Left ventricle myocardium inferior (tissue), 1 donor: ENCODE measurements at regions not wholly inside any gene's neighbourhood (a gene's known extent, or its start where the extent isn't known, plus 50 kb on each side); places are given as distances from the start of the nearest gene placed in this dataset.

ENCODE experiments used
- DNase-seq: peaks from one replicate; pipeline ENCODE4 v3.0.0-alpha.2; 2020
- H3K27ac ChIP-seq: fragments of 200-600 bp; replicated peaks from 2 replicates; pipeline ENCODE4 v1.8.0; 2021
- H3K27me3 ChIP-seq: fragments of 200-600 bp; 2 replicates; pipeline ENCODE4 v1.8.0; 2021; ENCODE audit warnings: low read depth
- H3K36me3 ChIP-seq: fragments of 200-600 bp; 2 replicates; pipeline ENCODE4 v1.8.0; 2021
- H3K4me1 ChIP-seq: fragments of 200-600 bp; 2 replicates; pipeline ENCODE4 v1.8.0; 2021
- H3K4me3 ChIP-seq: fragments of 200-600 bp; 2 replicates; pipeline ENCODE4 v1.8.0; 2021; ENCODE audit warnings: mild to moderate bottlenecking, moderate library complexity
- H3K9me3 ChIP-seq: fragments of 200-600 bp; replicated peaks from 2 replicates; pipeline ENCODE4 v1.8.0; 2021
- intact Hi-C: fragments of 100-400 bp; cut with micrococcal nuclease; formaldehyde crosslinking; loops from one replicate; pipeline ENCODE4 v1.11.0; 2022
- TF ChIP-seq, protein P1 (sequence below): fragments of 200-600 bp; IDR thresholded peaks from 2 replicates; pipeline ENCODE4 v1.8.0; 2021; ENCODE audit warnings: antibody characterized with exemption, mild to moderate bottlenecking, borderline replicate concordance
- donor health status: DM: no; HTN: yes; CAD: no; lungs with severe emphysema.

DNA sequence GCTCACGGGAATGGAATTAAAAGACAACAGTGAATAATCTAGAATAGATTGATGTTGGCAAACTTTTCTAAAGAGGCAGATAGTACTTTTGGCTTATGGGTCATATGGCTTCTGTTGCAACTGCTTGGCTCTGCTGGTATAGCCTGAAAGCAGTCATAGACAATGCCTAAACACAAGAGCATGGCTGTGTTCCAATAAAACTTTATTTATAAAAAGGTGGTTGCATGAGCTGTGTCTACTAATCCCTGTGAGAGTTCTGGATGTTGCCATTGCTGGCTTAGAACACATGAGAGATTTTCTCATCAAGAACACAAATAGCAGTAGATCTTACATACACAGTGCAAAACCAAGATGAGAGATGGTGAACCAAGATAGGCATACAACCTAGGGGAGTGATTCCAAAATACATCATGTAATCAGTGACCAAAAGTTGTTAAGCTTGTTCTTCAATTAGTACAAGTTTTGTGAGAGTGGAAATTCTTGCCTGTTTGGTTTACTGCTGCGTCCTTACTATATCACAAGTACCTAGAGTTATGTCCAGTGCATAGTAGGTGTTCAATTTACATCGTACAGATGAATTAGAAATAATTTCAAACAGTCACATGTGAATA lies 380.0 kb downstream of the METTL4 start:
- no peak for DNase-seq
- Histone ChIP-seq H3K27ac (no peak overlapping the region), H3K9me3 (peaks cover 14% of the 10 kb centered on the region), H3K4me3 (no peak overlapping the region), H3K4me1 (no peaks in the 10 kb centered on the region), H3K27me3 (no peaks in the 10 kb centered on the region), H3K36me3 (no peaks in the 10 kb centered on the region)
- TF ChIP-seq, protein P1, sequence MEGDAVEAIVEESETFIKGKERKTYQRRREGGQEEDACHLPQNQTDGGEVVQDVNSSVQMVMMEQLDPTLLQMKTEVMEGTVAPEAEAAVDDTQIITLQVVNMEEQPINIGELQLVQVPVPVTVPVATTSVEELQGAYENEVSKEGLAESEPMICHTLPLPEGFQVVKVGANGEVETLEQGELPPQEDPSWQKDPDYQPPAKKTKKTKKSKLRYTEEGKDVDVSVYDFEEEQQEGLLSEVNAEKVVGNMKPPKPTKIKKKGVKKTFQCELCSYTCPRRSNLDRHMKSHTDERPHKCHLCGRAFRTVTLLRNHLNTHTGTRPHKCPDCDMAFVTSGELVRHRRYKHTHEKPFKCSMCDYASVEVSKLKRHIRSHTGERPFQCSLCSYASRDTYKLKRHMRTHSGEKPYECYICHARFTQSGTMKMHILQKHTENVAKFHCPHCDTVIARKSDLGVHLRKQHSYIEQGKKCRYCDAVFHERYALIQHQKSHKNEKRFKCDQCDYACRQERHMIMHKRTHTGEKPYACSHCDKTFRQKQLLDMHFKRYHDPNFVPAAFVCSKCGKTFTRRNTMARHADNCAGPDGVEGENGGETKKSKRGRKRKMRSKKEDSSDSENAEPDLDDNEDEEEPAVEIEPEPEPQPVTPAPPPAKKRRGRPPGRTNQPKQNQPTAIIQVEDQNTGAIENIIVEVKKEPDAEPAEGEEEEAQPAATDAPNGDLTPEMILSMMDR = no peak
- intact Hi-C loops = no loop called here

DNA sequence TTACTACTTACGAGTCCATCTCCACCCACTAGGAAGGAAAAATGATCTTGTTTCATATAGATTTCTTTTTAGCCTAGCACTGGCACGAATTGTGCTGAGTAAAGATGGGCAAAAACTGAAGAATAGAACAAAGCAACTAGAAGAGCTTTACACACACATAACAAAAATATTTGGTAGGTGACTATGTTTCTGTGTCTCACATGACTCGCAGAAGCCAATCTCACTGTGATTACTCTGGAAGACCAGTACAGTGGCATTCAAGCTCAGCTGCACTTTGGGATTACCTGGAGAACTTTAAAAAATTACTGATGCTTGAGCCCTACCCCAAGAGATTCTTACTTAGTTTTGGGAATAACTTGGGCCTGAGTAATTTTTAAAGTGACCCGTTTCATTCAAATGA lies 378.7 kb downstream of the METTL4 start:
- TF ChIP-seq, protein P1 = no peak
- intact Hi-C loops = no loop called here
- peaks cover under 1% of the 10 kb centered on the region for H3K4me1 ChIP-seq

DNA sequence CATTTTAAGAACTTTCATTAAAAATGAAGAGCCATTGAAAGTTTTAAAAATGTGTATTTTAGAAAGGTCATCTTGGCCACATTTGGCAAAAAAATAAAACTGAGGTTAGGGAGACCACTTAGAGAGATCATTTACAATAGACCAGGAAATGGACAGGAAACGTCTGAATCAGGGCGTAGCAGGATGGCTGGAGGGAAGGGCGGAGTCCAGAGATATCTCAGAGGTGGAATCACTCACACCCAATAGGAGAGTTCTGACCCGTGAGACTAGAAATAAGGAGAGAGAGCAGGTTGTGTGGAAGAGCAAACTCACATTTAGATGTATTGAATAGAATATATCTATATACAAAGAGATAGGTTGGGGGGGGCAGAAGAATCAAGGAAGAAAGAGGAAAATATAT lies 373.4 kb downstream of the METTL4 start:
- Histone ChIP-seq H3K4me3 (no peak overlapping the region), H3K36me3 (no peaks in the 10 kb centered on the region), H3K9me3 (peaks cover 12% of the 10 kb centered on the region), H3K4me1 (peaks cover 5% of the 10 kb centered on the region), H3K27me3 (no peaks in the 10 kb centered on the region), H3K27ac (no peak overlapping the region)
- TF ChIP-seq, protein P1 = no peak
- intact Hi-C loops = no loop called here
- no peak for DNase-seq

More for the DNA sequence above, 378.7 kb downstream of the METTL4 start:
- Histone ChIP-seq H3K36me3 (no peaks in the 10 kb centered on the region), H3K9me3 (peaks cover 14% of the 10 kb centered on the region), H3K4me3 (no peak overlapping the region), H3K27me3 (no peaks in the 10 kb centered on the region), H3K27ac (no peak overlapping the region)
- DNase-seq = no peak

DNA sequence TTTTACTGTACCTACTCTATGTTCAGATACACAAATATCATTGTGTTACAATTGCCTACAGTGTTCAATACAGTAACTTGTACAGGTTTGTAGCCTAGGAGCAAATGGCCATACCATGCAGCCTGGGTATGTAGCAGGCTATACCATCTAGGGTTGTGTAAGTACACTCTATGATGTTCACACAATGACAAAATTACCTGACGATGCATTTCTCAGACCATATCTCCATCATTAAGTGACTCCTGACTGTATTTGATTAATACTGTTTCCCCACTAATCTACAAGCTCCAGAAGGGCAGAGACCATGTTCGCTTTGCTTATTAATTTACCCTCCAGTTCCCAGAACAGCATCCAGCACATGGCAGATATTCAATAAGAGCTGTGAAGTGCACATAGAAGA lies 372.2 kb downstream of the METTL4 start:
- TF ChIP-seq, protein P1 = no peak
- H3K9me3 ChIP-seq = peaks cover under 1% of the 10 kb centered on the region
- no peaks in the 10 kb centered on the region for H3K27me3 ChIP-seq
- H3K27ac ChIP-seq = no peak overlapping the region
- DNase-seq = no peak
- H3K4me1 ChIP-seq = peaks cover 5% of the 10 kb centered on the region
- no peaks in the 10 kb centered on the region for H3K36me3 ChIP-seq
- no peak overlapping the region for H3K4me3 ChIP-seq
- intact Hi-C loops = no loop called here

DNA sequence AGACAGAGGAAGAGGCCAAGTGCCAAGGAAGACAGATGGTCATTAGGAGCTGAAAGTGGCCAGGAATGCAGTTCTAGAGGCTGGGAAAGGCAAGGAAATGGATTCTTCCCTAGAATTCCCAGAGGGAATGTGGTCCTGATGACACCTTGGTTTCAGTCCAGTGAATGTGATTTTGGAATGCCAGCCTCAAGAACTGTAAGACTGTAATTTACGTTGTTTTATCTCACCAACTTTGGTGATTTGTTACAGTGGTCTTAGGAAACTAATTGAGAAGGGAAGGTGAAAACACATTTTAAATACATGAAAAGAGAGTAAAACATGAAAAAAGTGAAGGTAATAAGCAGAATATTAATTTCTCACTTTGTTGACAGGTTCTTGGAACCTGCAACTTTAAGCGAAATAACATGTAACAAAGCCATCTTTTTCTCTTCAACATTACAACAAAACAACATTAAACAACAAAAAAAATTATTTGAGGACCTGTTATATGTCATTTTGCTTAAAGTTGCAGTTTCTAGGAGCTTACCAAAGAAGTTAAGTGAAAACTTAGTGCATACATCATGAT lies 370.2 kb downstream of the METTL4 start:
- intact Hi-C loops = no loop called here
- Histone ChIP-seq H3K9me3 (no peaks in the 10 kb centered on the region), H3K4me3 (no peak overlapping the region), H3K4me1 (peaks cover 5% of the 10 kb centered on the region), H3K36me3 (no peaks in the 10 kb centered on the region), H3K27me3 (no peaks in the 10 kb centered on the region), H3K27ac (no peak overlapping the region)
- TF ChIP-seq, protein P1 = no peak
- no peak for DNase-seq
